ENCODE measurements at regions not wholly inside any gene's neighbourhood (a gene's known extent, or its start where the extent isn't known, plus 50 kb on each side); places are given as distances from the start of the nearest gene placed in this dataset.

DNA sequence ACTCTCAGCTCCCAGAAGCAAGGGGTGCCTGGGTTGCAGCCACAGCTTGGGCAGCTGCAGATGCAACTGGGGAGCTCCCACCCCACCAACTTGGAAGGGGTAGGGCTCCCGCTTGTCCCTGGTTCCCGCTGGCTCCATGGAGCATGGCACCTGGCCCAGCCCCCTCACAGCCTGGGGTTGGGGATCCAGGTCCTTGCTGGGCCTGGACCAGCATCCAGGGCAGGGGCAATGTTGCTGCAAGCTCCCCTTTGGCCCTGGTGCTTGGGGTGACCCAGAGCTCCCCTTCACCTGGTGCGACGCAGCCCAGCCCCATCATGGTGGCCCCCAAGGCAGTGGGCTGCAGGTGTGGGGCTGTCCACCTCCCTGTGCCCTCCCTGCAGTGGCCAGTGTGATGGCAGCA is 99.6 kb upstream of the FRMD4B start:
- no peak for TF ChIP-seq FOXP2 (optimal IDR thresholded peaks at IDR 0.05; ENCODE audit: borderline replicate concordance, extremely low read depth, extremely low read length, insufficient read depth)
- TF ChIP-seq REST (IDR thresholded peaks at IDR 0.05; ENCODE audit: insufficient read depth in 1 of 2, low read depth in 2 of 2, low read length in 2 of 2) = no peak
- no peak for TF ChIP-seq SIN3A (IDR thresholded peaks at IDR 0.05; ENCODE audit: borderline replicate concordance, insufficient read depth, low read length)
- TF ChIP-seq TAF1 (IDR thresholded peaks at IDR 0.05; ENCODE audit: borderline replicate concordance, insufficient read depth, low read length) = no peak
- TF ChIP-seq POLR2AphosphoS5 (IDR thresholded peaks at IDR 0.05; ENCODE audit: low read depth, low read length) = no peak

GRCh38 chr3:69484507-69485393 is 98.9 kb upstream of the FRMD4B start:
- TF ChIP-seq POLR2AphosphoS5 (IDR thresholded peaks at IDR 0.05; ENCODE audit: low read depth, low read length) (no peak), REST (IDR thresholded peaks at IDR 0.05; ENCODE audit: insufficient read depth in 1 of 2, low read depth in 2 of 2, low read length in 2 of 2) (no peak), FOXP2 (optimal IDR thresholded peaks at IDR 0.05; ENCODE audit: borderline replicate concordance, extremely low read depth, extremely low read length, insufficient read depth) (no peak), TAF1 (IDR thresholded peaks at IDR 0.05; ENCODE audit: borderline replicate concordance, insufficient read depth, low read length) (no peak), SIN3A (IDR thresholded peaks at IDR 0.05; ENCODE audit: borderline replicate concordance, insufficient read depth, low read length) (no peak)

GRCh38 chr3:69483449-69483848 is 97.6 kb upstream of the FRMD4B start:
- TF ChIP-seq FOXP2 (optimal IDR thresholded peaks at IDR 0.05; ENCODE audit: borderline replicate concordance, extremely low read depth, extremely low read length, insufficient read depth) (no peak), POLR2AphosphoS5 (IDR thresholded peaks at IDR 0.05; ENCODE audit: low read depth, low read length) (no peak), TAF1 (IDR thresholded peaks at IDR 0.05; ENCODE audit: borderline replicate concordance, insufficient read depth, low read length) (no peak), REST (IDR thresholded peaks at IDR 0.05; ENCODE audit: insufficient read depth in 1 of 2, low read depth in 2 of 2, low read length in 2 of 2) (no peak), SIN3A (IDR thresholded peaks at IDR 0.05; ENCODE audit: borderline replicate concordance, insufficient read depth, low read length) (no peak)

DNA sequence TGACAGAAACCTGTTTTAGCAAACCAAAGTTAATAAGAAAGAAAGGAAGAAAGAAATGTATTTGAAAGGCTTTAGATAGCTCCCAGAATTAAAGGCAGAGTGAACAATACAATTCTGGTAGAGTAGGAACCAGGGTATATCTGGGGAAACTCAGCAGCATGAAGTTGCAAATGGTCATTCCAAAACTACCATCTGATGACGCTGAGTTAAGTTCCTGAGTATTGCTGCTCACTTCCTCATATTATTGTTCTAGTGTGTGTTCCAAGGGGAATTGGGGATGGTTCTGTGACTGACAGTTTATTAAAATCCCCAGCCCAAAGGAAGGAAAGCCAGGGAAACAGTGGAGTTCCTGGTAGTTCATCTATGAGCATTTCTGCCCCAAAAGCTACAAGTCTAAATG is 88.3 kb upstream of the FRMD4B start:
- no peak for TF ChIP-seq SIN3A (IDR thresholded peaks at IDR 0.05; ENCODE audit: borderline replicate concordance, insufficient read depth, low read length)
- no peak for TF ChIP-seq POLR2AphosphoS5 (IDR thresholded peaks at IDR 0.05; ENCODE audit: low read depth, low read length)
- TF ChIP-seq REST (IDR thresholded peaks at IDR 0.05; ENCODE audit: insufficient read depth in 1 of 2, low read depth in 2 of 2, low read length in 2 of 2) = no peak
- no peak for TF ChIP-seq TAF1 (IDR thresholded peaks at IDR 0.05; ENCODE audit: borderline replicate concordance, insufficient read depth, low read length)
- no peak for TF ChIP-seq FOXP2 (optimal IDR thresholded peaks at IDR 0.05; ENCODE audit: borderline replicate concordance, extremely low read depth, extremely low read length, insufficient read depth)

Measured in PFSK-1 (cell line).